Activated CD4-positive, alpha-beta T cell treated with anti-CD3 and anti-CD28 coated beads for 24 hours (primary cell): ENCODE measurements at regions not wholly inside any gene's neighbourhood (a gene's known extent, or its start where the extent isn't known, plus 50 kb on each side); places are given as distances from the start of the nearest gene placed in this dataset.
A peak's percentile ranks its signal among the peaks of the same experiment; 100 is the strongest.

ENCODE experiments used
- DNase-seq, 2 donors: peaks; one replicate each; pipeline ENCODE4 v3.0.0-alpha.2; 2020; ENCODE audit warnings: low read depth in 2 of 2

DNA sequence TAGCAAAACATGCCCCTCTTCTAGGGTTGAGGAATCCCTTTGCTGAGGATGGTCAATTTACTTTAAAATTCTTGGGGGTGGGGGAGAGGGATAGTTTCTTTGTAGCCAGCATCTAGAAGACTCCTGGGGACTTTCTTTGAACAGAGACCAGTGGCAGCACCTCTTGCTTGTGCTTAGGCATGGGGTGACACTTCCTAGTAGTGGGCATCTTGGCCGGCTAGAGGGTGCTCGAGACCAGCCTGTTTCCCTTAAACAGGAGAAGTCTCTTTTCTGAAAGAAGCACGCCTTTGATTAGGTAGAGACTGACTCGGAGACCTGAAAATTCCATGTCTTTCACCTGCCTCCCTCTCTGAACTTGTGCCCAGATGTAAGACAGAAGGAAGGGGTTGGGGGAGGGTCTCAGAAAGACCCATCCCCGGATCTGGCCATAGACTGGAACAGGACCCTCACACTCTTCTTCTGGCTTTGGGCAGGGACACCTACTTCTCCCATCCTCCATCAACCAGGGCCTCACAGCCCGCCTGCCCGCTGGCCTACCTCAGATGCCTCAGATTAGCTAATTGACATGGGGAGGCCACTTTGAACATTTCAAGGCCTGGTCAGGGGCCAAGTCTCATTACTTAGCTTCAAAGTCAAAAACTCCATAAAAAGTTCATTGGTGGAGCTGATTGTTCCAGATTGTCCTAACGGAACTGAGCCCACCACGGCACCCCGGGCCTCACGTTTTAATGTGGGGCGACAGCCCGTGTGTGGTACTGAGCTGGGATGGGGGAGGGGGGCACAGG lies 172.2 kb downstream of the CDC5L start:
- DNase-seq, result no peak

DNA sequence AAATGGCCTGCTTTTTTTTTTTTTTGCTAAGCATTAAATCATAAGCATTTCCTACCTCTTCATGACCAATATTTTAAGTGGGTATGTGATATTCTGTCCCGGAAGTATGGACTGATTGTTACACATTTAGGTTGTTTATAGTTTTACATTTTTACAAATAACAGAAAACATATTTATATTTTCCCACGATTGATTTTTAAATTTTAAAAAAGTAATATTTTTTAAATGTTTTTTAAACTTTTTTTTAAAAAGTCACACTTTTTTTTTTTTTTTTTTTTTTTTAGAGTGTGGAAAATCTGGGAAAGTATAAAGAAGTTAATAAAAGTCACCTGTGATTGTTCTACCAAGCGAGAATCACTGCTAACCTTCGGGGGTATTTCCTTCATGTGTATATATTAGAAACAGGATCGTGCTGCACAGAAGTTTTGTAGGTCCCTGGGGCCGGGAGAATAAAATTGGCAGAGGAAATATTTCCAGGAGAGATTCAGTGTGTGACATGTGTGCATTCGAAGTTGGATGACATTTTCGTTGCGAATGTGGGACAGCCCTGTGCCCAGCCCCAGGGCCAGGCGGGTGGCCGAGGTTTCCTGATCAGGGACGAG lies 173.1 kb downstream of the CDC5L start:
- DNase-seq, result no peak

DNA sequence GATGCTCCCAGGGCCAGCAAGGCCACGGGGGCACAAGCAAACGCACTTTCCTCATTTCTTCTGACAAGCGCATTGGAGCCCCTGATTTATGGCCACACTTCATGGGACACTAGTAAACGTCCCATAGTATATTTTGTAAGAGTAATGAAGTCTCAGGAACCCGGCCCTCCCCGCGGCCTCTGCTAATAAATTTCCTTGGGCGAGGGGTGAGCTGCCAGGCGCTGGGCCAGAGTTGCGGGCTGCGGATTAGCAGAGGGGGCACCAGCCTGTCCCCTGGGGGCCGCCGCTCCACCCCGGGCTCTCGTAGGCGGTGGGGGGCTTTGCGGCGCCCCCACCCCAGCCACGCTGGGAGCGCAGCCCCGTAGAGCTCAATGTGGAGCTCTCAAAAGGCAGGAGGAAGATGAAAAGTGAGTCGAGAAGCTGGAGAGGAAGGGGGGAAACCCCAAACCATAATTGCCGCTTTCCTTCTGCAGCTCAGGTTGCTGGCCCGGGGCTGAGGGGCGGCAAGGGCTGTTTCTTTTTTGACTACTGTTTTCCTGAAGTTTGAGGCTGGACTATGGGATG lies 173.6 kb downstream of the CDC5L start:
- DNase-seq, result no peak

GRCh38 chr6:44561832-44562665 lies 174.5 kb downstream of the CDC5L start:
- no peak for DNase-seq

DNA sequence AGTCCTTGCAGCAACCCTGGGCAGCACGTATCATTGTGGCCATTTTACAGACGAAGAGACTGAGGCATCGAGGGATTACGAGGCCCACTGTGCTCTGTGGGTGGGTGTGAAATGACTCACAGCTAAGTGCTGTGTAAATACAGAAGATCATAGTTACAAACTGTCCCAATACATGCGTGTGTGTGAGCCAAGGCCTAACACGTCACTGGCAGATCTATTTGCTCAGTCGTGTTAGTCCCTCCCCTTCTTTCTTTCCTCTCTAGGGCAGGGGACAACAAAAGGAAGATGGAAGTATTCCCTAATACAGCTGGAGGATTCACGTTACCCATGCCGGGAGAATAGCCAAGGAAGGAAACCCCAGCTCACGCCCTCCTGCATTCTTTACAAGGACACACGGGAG lies 175.9 kb downstream of the CDC5L start:
- no peak for DNase-seq

GRCh38 chr6:44564906-44565524 lies 177.5 kb downstream of the CDC5L start:
- DNase-seq, result no peak

GRCh38 chr6:44567406-44567805 lies 179.9 kb downstream of the CDC5L start:
- DNase-seq, result no peak

- DNase-seq, result no peak
Observed at GRCh38 chr6:44569131-44569530, 181.6 kb downstream of the CDC5L start.

DNA sequence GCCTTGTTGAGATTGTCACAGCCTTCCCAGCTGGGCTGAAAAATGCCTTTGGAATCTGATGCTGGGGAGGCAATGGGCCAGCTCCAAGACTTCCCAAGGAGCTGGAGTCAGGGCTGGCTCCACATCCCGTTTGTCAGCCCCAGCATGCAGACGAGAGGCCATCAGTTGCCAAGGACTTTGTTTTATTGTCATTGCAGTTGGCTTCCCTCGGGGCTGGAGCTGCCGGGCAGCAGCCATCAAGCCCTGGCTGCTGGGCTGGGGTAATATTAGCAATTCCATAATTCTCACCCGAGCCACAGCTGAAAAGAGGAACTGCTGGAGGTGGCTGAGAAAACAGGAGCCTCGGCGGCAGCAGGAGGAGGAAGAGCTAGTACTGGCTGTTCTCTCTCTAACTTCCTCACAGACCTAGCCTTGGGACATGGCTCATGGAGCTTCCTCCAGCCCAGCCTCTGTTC lies 182.5 kb downstream of the CDC5L start:
- no peak for DNase-seq

DNA sequence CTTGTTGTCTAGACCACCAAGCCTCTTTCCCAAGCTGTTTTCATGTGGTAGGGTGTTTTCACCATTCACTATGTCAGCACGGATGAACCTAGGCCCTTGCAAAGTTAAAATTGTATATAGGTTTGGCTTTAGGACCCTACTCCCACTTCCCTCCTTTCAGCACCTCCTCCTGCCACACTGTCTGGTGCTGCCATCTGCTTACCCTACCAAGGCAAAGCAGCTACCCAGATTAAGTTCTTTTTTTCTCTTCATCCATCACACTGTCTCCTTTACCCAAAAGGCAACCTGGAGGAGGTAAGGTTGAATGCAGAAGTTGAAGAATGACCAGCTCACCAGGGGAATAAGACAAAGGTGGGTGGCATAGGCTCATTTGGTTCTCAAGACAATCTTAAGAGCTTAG lies 184.0 kb downstream of the CDC5L start:
- no peak for DNase-seq

DNA sequence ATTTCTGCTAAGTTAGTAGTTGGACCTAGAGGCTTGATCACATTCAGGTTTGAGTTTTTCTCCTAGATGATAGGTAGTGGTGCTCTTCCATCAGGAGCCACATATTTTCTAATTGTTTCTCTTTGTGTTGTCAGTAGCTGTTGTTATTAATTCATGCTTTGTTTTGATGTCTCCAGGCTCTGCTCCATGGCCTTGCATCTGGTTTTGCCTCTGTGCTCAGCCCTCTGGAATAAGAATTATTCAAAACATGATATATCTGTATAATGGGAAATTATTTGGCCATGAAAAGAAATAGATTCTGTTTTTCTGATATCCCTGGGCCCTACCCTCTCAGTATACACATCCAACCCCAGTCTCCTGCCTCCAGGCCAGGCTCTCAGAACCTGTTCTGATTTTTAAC lies 184.8 kb downstream of the CDC5L start:
- DNase-seq, result no peak

GRCh38 chr6:44575644-44576043 lies 188.1 kb downstream of the CDC5L start:
- no peak for DNase-seq

GRCh38 chr6:44576132-44576631 lies 188.7 kb downstream of the CDC5L start:
- DNase-seq, result no peak

DNA sequence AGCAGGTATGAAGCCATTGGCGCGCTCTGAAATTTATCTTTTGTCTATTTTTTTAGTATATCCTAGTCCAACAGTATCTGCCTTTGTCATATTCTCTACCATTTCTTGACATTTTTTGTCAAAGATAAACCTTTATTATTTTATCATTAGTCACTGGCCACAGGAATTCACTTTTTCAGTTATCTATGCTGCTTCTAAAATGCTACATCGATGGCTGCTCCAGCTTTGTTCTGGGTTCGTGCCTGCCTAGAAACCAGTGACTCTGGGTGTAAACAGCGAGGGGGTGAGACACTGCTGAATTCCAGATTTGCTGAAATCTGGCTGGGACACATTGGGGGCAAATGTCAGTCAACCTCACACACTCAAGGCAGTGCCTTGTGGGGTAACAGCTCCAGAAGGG lies 193.4 kb downstream of the CDC5L start:
- no peak for DNase-seq

DNA sequence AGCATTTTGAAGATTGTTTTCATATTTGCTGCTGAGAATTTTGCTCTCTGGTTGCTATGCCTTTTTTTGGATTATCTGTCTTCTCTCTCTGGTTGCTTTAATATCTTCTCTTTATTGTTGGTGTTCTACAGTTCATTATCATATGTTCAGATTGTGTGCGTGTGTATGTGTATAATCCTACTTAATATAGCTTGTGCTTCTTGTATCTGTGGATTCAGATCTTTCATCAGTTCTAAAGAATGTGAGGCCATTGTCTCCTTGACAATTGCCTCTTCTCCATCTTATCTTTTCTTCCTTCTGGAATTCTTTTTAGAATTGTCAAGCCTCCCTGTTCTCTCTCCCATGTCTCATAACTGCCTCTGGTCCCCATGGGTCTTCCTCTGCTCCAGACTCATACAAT lies 195.4 kb downstream of the CDC5L start:
- no peak for DNase-seq

DNA sequence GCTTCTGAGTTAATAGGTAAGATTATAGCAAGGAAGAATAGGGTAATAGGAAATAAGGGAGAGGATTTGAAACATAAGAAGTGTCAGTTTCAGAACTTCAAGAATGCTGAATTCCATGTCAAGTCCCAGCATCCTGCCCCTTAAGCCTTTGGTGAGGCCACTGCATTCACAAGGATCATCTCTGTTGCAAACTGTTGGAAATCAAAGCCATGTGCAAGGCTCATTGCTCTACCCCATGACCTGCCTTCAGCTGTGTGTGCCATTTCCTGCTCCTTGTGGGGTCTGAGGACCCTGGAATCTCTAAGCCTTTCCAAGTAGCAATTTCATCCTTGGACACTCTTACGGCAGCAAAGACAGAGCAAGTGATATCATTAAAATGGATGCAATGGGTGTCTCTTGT lies 203.0 kb downstream of the CDC5L start:
- no peak for DNase-seq

GRCh38 chr6:44593539-44593944 lies 206.0 kb downstream of the CDC5L start:
- peak; percentile 53 to 60 for DNase-seq

GRCh38 chr6:44594481-44594880 lies 207.0 kb downstream of the CDC5L start:
- no peak for DNase-seq

GRCh38 chr6:44598679-44599078 lies 211.2 kb downstream of the CDC5L start:
- DNase-seq, result no peak

GRCh38 chr6:44599672-44600071 lies 212.2 kb downstream of the CDC5L start:
- DNase-seq, result no peak

DNA sequence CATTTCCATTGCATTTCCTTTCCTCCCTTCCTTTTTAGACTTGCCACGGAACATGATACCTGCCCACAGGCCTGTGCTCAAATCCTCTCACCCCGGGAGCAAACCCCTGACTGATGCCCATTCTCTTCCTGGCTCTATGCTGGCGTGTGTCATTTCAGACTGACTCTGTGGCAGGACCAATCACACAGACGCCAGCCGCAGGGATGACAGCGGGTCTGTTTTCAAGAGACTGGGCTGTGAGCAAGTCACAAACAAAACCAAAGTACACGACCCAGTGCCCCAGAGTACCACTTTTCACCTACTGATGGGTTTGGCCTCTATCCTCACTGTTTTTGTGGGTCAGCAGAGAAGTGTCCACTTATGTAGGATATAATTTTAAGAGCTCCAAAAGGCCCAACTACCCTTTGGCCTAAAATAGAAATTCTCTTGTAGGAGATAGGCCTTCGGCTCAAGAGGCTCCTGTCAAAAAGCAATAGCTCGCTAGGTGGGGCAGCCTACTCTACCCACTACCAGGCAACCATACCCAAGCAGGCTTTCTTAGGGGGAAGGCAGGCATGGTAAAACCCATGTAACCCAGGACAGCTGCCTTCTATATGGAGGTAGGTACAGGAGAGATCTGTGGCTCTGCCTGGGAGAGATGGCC lies 215.7 kb downstream of the CDC5L start:
- DNase-seq, result no peak
